Retinal pigment epithelial cell (primary cell): ENCODE measurements at regions not wholly inside any gene's neighbourhood (a gene's known extent, or its start where the extent isn't known, plus 50 kb on each side); places are given as distances from the start of the nearest gene placed in this dataset.

ENCODE experiments used
- DNase-seq: peaks from one replicate; pipeline ENCODE4 v3.0.0-alpha.2; 2010; ENCODE audit warnings: low read depth
- H3K4me3 ChIP-seq: 2 replicates; pipeline ENCODE4 v1.5.1; 2011; ENCODE audit warnings: mild to moderate bottlenecking, low read length, control low read depth, moderate library complexity
- CTCF ChIP-seq: conservative IDR thresholded peaks from 2 replicates; pipeline ENCODE4 v1.5.1; 2011; ENCODE audit warnings: low read depth, low read length, control low read depth, inconsistent platforms

- DNase-seq = no peak
- TF ChIP-seq CTCF = no peak
These were observed 68.8 kb upstream of the INSIG1 start for GRCh38 chr7:155228894-155229293.

GRCh38 chr7:155229548-155230168, 68.0 kb upstream of the INSIG1 start:
- H3K4me3 ChIP-seq = no peak overlapping the region
- no peak for DNase-seq
- no peak for TF ChIP-seq CTCF

More at GRCh38 chr7:155228894-155229293, 68.8 kb upstream of the INSIG1 start:
- H3K4me3 ChIP-seq = no peak overlapping the region

- DNase-seq = peak; percentile 86
- H3K4me3 ChIP-seq = no peak overlapping the region
- TF ChIP-seq CTCF = no peak
These were observed 67.5 kb upstream of the INSIG1 start for GRCh38 chr7:155230169-155230593.

- H3K4me3 ChIP-seq = no peak overlapping the region
- TF ChIP-seq CTCF = no peak
- DNase-seq = no peak
These were observed 66.4 kb upstream of the INSIG1 start for GRCh38 chr7:155231241-155231800.

GRCh38 chr7:155231941-155232340, 65.7 kb upstream of the INSIG1 start:
- no peak overlapping the region for H3K4me3 ChIP-seq
- TF ChIP-seq CTCF = no peak
- DNase-seq = no peak

GRCh38 chr7:155232911-155233310, 64.8 kb upstream of the INSIG1 start:
- H3K4me3 ChIP-seq = no peak overlapping the region
- no peak for TF ChIP-seq CTCF
- DNase-seq = no peak

- no peak for DNase-seq
- TF ChIP-seq CTCF = no peak
- H3K4me3 ChIP-seq = no peak overlapping the region
These were observed 64.1 kb upstream of the INSIG1 start for GRCh38 chr7:155233311-155234157.
